NB4 (cell line): ENCODE measurements at regions not wholly inside any gene's neighbourhood (a gene's known extent, or its start where the extent isn't known, plus 50 kb on each side); places are given as distances from the start of the nearest gene placed in this dataset.

Experiments used
- MYC ChIP-seq: IDR thresholded peaks from 2 replicates; pipeline ENCODE4 v1.6.1; 2011; ENCODE audit warnings: low read depth, low read length
- POLR2A ChIP-seq: IDR thresholded peaks from 2 replicates; pipeline ENCODE4 v1.6.1; 2011; ENCODE audit warnings: mild to moderate bottlenecking; ENCODE audit not compliant: insufficient read length; ENCODE audit errors: extremely low read depth
- TF ChIP-seq, protein P1 (sequence below): IDR thresholded peaks from one replicate; pipeline ENCODE4 v1.5.1; 2012; ENCODE audit warnings: low read depth, low read length

DNA sequence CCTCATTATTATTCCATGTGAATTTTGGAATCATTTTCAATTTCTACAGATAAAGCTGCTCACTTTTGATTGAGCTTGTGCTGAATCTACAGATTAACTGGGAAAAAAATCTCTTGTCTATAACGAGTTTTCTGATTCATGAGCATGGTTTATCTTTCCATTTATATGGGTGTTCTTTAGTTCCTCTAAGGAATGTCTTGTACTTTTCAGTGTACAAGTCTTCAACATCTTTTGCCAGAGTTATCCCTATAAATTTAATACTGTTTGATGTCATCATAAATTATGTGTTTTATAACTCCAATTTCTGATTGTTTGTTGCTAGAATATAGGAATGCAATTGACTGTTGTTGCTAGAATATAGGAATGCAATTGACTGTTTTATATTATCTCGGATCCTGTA is 533.8 kb downstream of the OLFM4 start:
- TF ChIP-seq POLR2A (no peak), MYC (no peak)
- TF ChIP-seq, protein P1, sequence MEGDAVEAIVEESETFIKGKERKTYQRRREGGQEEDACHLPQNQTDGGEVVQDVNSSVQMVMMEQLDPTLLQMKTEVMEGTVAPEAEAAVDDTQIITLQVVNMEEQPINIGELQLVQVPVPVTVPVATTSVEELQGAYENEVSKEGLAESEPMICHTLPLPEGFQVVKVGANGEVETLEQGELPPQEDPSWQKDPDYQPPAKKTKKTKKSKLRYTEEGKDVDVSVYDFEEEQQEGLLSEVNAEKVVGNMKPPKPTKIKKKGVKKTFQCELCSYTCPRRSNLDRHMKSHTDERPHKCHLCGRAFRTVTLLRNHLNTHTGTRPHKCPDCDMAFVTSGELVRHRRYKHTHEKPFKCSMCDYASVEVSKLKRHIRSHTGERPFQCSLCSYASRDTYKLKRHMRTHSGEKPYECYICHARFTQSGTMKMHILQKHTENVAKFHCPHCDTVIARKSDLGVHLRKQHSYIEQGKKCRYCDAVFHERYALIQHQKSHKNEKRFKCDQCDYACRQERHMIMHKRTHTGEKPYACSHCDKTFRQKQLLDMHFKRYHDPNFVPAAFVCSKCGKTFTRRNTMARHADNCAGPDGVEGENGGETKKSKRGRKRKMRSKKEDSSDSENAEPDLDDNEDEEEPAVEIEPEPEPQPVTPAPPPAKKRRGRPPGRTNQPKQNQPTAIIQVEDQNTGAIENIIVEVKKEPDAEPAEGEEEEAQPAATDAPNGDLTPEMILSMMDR: no peak
